SK-N-SH (cell line): ENCODE measurements at regions not wholly inside any gene's neighbourhood (a gene's known extent, or its start where the extent isn't known, plus 50 kb on each side); places are given as distances from the start of the nearest gene placed in this dataset.

ENCODE experiments used
- CHD2 ChIP-seq: fragments of 150-350 bp; IDR thresholded peaks from 2 replicates; pipeline ENCODE4 v1.6.1; 2018; ENCODE audit warnings: low read length; ENCODE audit not compliant: partially characterized antibody
- EZH2phosphoT487 ChIP-seq: fragments of 200-600 bp; sonication (generic); IDR thresholded peaks from 2 replicates; pipeline ENCODE4 v1.6.1; 2017; ENCODE audit warnings: low read depth, mixed run types, mild to moderate bottlenecking, antibody characterized with exemption, moderate library complexity, borderline replicate concordance
- POLR2AphosphoS5 ChIP-seq: IDR thresholded peaks from 2 replicates; pipeline ENCODE4 v1.6.1; 2012; ENCODE audit warnings: low read depth, low read length
- RAD21 ChIP-seq: IDR thresholded peaks from 2 replicates; pipeline ENCODE4 v1.6.1; 2012; ENCODE audit warnings: mild to moderate bottlenecking, low read length
- SMC3 ChIP-seq: IDR thresholded peaks from 2 replicates; pipeline ENCODE4 v1.6.1; 2012; ENCODE audit warnings: low read depth, low read length, improper control_type of control experiment
- TAF1 ChIP-seq: IDR thresholded peaks from 2 replicates; pipeline ENCODE4 v1.6.1; 2012; ENCODE audit warnings: low read depth, mild to moderate bottlenecking, low read length, moderate library complexity, borderline replicate concordance
- TF ChIP-seq, protein P1 (sequence below): IDR thresholded peaks from 2 replicates; pipeline ENCODE4 v1.6.1; 2012; ENCODE audit warnings: mild to moderate bottlenecking, low read depth, low read length, moderate library complexity
- TF ChIP-seq, protein P2 (sequence below): fragments of 200-600 bp; sonication (generic); IDR thresholded peaks from 2 replicates; pipeline ENCODE4 v1.6.1; 2017; ENCODE audit warnings: antibody characterized with exemption, mild to moderate bottlenecking, moderate library complexity

DNA sequence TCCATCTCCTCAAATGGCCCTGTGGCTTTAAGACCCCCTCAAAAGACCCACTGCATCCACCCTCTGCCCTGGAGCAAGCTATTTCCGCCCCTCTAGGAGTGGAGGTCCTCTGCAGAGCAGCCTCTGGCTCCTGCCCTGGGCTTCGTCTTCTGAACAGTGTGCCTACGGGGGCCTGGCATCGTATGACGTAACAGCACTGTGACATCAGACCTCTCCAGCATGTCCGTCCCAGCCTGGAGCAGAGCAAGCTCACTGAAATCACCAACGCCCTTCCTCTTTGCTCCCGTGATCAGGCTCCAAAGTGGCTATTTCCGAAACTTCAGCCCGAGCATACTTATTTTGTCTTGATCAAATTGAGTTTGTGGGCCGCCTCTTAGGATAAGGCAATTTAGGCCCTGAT lies 69.1 kb upstream of the PTCH1 start:
- TF ChIP-seq POLR2AphosphoS5 (no peak), CHD2 (no peak), RAD21 (no peak), SMC3 (no peak), TAF1 (no peak), EZH2phosphoT487 (no peak)
- TF ChIP-seq, protein P1, sequence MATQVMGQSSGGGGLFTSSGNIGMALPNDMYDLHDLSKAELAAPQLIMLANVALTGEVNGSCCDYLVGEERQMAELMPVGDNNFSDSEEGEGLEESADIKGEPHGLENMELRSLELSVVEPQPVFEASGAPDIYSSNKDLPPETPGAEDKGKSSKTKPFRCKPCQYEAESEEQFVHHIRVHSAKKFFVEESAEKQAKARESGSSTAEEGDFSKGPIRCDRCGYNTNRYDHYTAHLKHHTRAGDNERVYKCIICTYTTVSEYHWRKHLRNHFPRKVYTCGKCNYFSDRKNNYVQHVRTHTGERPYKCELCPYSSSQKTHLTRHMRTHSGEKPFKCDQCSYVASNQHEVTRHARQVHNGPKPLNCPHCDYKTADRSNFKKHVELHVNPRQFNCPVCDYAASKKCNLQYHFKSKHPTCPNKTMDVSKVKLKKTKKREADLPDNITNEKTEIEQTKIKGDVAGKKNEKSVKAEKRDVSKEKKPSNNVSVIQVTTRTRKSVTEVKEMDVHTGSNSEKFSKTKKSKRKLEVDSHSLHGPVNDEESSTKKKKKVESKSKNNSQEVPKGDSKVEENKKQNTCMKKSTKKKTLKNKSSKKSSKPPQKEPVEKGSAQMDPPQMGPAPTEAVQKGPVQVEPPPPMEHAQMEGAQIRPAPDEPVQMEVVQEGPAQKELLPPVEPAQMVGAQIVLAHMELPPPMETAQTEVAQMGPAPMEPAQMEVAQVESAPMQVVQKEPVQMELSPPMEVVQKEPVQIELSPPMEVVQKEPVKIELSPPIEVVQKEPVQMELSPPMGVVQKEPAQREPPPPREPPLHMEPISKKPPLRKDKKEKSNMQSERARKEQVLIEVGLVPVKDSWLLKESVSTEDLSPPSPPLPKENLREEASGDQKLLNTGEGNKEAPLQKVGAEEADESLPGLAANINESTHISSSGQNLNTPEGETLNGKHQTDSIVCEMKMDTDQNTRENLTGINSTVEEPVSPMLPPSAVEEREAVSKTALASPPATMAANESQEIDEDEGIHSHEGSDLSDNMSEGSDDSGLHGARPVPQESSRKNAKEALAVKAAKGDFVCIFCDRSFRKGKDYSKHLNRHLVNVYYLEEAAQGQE: no peak
- TF ChIP-seq, protein P2, sequence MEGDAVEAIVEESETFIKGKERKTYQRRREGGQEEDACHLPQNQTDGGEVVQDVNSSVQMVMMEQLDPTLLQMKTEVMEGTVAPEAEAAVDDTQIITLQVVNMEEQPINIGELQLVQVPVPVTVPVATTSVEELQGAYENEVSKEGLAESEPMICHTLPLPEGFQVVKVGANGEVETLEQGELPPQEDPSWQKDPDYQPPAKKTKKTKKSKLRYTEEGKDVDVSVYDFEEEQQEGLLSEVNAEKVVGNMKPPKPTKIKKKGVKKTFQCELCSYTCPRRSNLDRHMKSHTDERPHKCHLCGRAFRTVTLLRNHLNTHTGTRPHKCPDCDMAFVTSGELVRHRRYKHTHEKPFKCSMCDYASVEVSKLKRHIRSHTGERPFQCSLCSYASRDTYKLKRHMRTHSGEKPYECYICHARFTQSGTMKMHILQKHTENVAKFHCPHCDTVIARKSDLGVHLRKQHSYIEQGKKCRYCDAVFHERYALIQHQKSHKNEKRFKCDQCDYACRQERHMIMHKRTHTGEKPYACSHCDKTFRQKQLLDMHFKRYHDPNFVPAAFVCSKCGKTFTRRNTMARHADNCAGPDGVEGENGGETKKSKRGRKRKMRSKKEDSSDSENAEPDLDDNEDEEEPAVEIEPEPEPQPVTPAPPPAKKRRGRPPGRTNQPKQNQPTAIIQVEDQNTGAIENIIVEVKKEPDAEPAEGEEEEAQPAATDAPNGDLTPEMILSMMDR: no peak
